ENCODE measurements at regions not wholly inside any gene's neighbourhood (a gene's known extent, or its start where the extent isn't known, plus 50 kb on each side); places are given as distances from the start of the nearest gene placed in this dataset.
"Not testable (repeated sequence)": the region's sequence is repeated elsewhere in the genome, so short reads cannot be mapped to it uniquely, and the experiment has no call there.

DNA sequence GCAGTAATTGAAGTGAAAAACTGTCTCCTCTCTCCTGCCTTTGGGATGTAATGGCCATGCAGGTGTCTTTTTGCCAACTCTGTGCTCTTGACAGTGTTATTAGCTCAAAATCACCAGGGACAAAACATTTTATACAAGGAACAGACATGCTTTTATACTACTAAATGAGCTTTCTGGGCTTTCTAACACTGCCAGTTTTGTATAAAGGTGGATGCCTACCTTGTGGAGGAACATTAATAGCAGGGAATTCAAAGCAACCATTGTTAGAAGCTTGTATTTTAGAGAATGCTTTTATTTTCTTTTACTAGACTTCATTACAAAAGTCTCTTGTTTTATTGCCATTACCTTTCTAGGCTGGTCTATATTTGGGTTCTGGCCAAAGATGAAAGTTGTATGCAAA is 54.7 kb upstream of the ARSJ start:
- no peak for DNase-seq

DNA sequence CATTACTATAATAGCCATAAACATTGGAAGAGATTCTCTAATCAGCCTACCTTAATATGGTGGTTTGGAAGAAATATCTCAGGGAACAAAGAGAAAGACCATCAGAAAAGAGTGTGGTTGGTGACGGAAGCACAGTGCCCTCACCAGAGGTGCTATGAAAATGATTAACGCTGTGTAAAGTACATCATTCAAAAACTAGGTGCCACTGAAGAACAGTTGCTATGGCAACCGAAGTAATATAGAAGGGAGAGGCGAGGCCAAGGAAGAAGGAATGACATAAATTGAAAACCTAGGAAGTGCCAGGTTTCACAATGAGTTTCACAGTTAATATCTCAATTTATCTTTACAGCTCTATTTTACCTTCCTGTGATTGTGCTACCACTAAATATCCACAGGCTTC is 57.0 kb upstream of the ARSJ start:
- no peak for DNase-seq

- no peak for DNase-seq
These were observed 57.4 kb upstream of the ARSJ start for GRCh38 chr4:114036864-114037263.

- DNase-seq, result no peak
These were observed 58.5 kb upstream of the ARSJ start for GRCh38 chr4:114037988-114038387.

GRCh38 chr4:114038762-114039387 is 59.4 kb upstream of the ARSJ start:
- DNase-seq, result no peak

- no peak for DNase-seq
These were observed 61.1 kb upstream of the ARSJ start for GRCh38 chr4:114040319-114041116.

DNA sequence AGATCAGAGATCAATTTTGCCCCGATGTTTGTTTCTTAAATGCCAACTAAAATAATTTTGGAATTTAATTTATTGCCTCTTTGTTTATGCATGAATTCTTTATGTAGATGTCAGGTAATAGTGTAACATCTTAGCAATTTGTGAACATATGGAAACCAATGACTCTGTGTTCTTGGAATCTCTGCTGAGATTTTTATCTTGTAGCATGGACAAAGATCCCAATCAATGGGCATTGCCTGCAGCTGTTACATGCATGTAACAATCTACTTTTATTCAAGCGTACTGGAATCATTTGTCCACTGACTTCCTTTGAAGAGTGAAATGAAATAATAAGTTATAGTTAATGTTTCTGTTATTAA is 61.6 kb upstream of the ARSJ start:
- DNase-seq, result no peak

GRCh38 chr4:114043116-114043515 is 63.7 kb upstream of the ARSJ start:
- DNase-seq, result no peak

GRCh38 chr4:114044351-114044750 is 64.9 kb upstream of the ARSJ start:
- DNase-seq, result not testable (repeated sequence)

DNA sequence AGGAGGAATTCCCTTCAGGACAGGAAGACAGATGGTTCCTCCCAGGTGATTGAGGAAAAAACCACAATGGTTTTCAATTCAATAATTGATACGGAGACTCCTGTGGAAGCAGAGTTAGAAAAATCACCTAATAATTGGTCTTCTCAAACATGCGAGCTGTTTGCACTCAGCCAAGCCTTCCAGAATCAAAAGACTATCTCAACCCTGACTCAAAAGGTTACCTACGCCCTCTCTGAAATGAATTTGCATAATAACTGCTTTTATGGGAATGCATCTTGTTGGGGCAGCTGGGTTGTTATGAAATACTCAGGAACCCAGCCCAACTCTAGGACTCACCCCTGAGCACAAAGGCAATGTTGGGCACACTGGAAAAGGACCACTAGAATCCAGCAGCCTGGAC is 66.9 kb upstream of the ARSJ start:
- DNase-seq, result no peak

DNA sequence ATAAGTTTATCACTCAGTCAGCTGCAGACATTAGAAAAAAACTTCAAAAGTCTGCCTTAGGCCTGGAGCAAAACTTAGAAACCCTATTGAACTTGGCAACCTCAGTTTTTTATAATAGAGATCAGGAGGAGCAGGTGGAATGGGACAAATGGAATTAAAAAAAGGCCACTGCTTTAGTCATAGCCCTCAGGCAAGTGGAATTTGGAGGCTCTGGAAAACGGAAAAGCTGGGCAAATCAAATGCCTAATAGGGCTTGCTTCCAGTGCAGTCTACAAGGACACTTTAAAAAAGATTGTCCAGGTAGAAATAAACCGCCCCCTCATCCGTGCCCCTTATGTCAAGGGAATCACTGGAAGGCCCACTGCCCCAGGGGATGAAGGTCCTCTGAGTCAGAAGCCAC is 68.7 kb upstream of the ARSJ start:
- not testable (repeated sequence) for DNase-seq

GRCh38 chr4:114052227-114052626 is 72.8 kb upstream of the ARSJ start:
- no peak for DNase-seq

- no peak for DNase-seq
These were observed 77.2 kb upstream of the ARSJ start for GRCh38 chr4:114056599-114056998.

GRCh38 chr4:114057746-114058145 is 78.3 kb upstream of the ARSJ start:
- DNase-seq, result no peak

- DNase-seq, result no peak
These were observed 83.1 kb upstream of the ARSJ start for GRCh38 chr4:114062499-114062898.

DNA sequence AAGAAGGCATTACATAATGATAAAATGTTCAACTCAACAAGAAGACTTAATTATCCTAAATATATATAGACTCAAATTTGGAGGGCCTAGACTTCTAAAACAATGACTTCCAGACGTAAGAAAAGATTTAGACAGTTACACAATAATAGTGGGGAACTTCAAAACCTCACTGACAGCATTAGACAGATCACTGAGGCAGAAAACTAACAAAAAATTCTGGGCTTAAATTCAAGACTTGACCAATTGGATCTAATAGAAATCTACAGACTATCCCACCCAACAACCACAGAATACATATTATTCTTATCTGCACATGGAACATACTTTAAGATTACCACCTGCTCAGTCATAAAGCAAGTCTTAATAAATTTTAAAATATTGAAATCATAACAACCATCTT is 93.3 kb upstream of the ARSJ start:
- DNase-seq, result no peak

DNA sequence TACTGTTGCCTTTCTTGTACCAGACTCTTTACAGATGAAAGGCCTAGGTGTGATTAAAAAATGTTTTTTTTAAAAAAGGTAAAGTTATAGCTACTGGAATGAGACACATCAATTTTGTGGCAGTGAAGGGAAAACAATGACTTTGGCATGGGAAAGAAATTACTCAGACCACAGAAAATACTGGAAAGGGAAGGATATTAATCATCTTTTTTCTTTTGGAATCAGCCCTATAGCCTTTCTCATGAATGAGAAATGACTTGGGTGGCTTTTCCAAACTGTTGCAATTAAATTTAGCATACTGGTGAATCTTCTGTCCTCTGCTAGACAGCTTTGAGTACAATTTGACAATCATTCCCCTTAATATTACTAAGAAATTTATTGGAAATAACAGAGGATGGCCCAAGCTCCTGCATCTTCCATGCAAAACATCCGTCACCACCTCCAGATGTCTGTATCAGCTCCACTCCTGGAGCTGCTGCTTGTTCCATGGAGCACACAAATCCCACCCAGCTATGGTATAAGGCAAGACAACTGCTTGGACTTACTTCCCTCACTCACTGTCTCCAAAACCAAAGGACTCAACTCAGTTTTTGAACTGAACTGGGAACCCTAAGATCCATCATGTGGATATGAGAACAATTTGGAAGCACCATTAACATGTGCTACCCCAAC is 97.6 kb upstream of the ARSJ start:
- no peak for DNase-seq

- DNase-seq, result no peak
These were observed 98.2 kb upstream of the ARSJ start for GRCh38 chr4:114077610-114078009.

DNA sequence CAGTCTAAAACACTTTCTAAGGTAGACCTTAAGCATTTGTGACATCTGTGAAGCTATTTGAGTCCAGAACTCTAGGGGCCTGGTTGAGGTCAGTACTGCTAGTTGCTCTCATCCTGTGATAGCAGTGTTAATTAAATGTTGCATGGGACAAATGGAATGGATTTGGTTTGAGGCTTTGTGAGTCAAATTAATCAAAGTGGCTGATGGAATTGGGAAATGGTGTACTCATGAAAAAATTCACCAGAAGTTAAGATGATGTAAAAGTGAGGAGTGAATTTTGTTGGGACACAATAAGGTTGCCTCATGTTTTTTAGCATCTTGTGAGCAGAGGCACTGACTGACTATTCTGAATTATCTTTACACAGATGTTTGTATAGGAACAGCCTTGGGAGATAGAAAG is 99.2 kb upstream of the ARSJ start:
- DNase-seq, result no peak

DNA sequence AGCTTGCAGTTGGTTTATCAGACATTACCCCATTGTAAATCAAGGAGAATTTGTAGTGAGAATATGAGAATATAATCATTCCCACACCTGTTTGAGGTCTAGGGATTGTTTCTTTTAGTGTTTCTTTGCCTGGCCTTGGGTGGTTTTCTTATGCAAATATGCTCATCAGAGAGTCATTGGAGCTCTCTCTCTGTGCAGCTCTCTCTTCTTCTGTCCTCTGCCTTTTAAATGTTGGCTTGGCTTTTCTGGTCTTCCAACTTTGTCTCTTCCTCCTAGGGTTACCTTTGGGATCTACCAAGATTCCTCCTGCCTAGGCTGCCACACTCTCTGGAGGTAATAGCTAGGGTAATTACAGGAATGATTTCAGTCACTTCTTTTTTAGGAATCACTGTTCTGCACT is 102.3 kb upstream of the ARSJ start:
- no peak for DNase-seq

DNA sequence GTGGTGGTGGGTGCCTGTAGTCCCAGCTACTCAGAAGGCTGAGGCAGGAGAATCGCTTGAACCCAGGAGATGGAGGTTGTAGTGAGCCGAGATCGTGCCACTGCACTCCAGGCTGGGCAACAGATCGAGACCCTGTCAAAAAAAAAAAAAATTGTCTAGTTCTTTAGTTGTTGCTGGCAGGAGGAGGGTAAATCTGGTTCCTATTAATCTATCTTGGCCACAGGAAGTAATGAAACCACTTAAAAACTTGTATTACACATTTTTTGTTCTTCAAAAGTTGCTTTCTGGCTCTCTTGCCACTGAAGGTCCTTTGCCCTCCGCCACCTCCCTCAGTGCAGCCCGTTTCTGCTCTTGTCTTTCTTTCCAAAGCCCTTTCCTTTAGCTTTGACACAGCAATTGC is 102.9 kb upstream of the ARSJ start:
- no peak for DNase-seq

GRCh38 chr4:114085611-114086345 is 106.3 kb upstream of the ARSJ start:
- no peak for DNase-seq

DNA sequence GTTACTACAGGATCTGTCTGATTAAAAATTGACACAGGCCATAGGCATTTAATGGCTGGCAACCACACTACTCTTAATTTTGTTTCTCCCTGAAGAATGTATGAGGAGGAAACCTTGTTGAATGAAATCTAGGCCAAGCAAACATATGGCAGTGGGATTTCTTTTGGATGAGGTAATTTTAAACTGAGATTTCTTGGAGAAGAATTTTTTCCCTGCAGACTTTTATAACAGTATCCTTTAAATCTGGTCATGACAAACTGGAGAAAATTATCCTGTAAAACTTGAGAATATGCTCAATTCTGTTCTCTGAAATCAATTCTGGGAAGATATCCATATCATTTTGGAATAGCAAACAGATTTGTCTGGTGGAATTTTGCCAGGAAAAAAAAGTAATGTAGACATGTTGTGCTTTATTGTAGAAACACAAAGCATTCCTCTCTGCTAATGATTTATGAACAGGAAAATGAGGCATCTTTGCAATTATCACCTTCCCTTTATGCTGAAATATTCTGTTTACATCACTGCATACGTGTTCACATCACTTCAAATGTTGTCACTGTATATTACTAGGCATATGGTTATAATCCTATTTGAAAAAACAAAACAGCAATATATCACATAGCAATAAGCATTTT is 108.3 kb upstream of the ARSJ start:
- DNase-seq, result peak; percentile 39

Measured in DMS 273 treated with DMSO at 0.1 percent for 48 hours (cell line).